ENCODE measurements at regions not wholly inside any gene's neighbourhood (a gene's known extent, or its start where the extent isn't known, plus 50 kb on each side); places are given as distances from the start of the nearest gene placed in this dataset.

- TF ChIP-seq CTCF (IDR thresholded peaks at IDR 0.05): no peak
- no peak for TF ChIP-seq POLR2A (IDR thresholded peaks at IDR 0.05)
These were observed 388.3 kb upstream of the MGMT start for GRCh38 chr10:129078746-129079145.
